Psoas muscle (tissue), 7 donors: ENCODE measurements at regions not wholly inside any gene's neighbourhood (a gene's known extent, or its start where the extent isn't known, plus 50 kb on each side); places are given as distances from the start of the nearest gene placed in this dataset.
"Not testable (repeated sequence)": the region's sequence is repeated elsewhere in the genome, so short reads cannot be mapped to it uniquely, and the experiment has no call there.

Experiments used
- ATAC-seq, 4 donors: fragments of 200-7000 bp; cut with Tn5 transposase; one replicate each; pipeline ENCODE4 v1.9.1; 2020; ENCODE audit warnings: moderate library complexity in 3 of 4, mild to moderate bottlenecking in 2 of 4
- DNase-seq, 2 donors: peaks; one replicate each; pipeline ENCODE4 v3.0.0-alpha.2; 2020
- H3K27ac ChIP-seq: fragments of 200-600 bp; one replicate; pipeline ENCODE4 v1.8.0; 2022
- H3K27me3 ChIP-seq, 3 donors: fragments of 200-600 bp in 1 of 3; one replicate each; pipeline versions ENCODE4 v1.6.1 to v1.8.0; 2013 to 2022; ENCODE audit warnings: low read length in 2 of 3, mild to moderate bottlenecking in 2 of 3, moderate library complexity in 1 of 3; ENCODE audit not compliant: insufficient read depth in 3 of 3
- H3K36me3 ChIP-seq, 2 donors: fragments of 200-600 bp in 1 of 2; one replicate each; pipeline versions ENCODE4 v1.6.1 to v1.8.0; 2013 to 2022; ENCODE audit warnings: low read depth in 1 of 2, mild to moderate bottlenecking in 1 of 2, moderate library complexity in 1 of 2; ENCODE audit not compliant: insufficient read depth in 1 of 2
- H3K4me1 ChIP-seq: fragments of 200-600 bp; one replicate; pipeline ENCODE4 v1.8.0; 2022
- H3K4me3 ChIP-seq: fragments of 200-600 bp; one replicate; pipeline ENCODE4 v1.8.0; 2022; ENCODE audit warnings: mild to moderate bottlenecking
- H3K9me3 ChIP-seq: fragments of 200-600 bp; one replicate; pipeline ENCODE4 v1.8.0; 2022
- WGBS, 3 donors: extraction: QIAGEN DNeasy Blood & Tissue Kit; methylation state at CpG; one replicate each; pipeline versions ENCODE4 v1.1.6 to v1.1.7; 2013; 5-methylcytosine and 5-hydroxymethylcytosine counted together
- intact Hi-C, 2 donors: fragments of 100-400 bp; cut with DNase I; formaldehyde crosslinking; loops; one replicate each; pipeline versions ENCODE4 v1.11.0 to v1.14.2; 2022
- TF ChIP-seq, protein P1 (sequence below): fragments of 200-600 bp; IDR thresholded peaks from one replicate; pipeline ENCODE4 v1.8.0; 2022; ENCODE audit warnings: antibody characterized with exemption
- donor health status: healthy with polysubstance abuse.
- donor health status: DM: no; HTN: no; CAD: no; lungs with moderate emphysema.
- donor health status: Bipolar disorder and iron deficiency.
- donor health status: healthy.
- donor health status: DM: yes; HTN: yes; CAD: no.
- donor health status: DM: no; HTN: no; CAD: no.
- donor health status: DM: yes; HTN: yes; CAD: no.

DNA sequence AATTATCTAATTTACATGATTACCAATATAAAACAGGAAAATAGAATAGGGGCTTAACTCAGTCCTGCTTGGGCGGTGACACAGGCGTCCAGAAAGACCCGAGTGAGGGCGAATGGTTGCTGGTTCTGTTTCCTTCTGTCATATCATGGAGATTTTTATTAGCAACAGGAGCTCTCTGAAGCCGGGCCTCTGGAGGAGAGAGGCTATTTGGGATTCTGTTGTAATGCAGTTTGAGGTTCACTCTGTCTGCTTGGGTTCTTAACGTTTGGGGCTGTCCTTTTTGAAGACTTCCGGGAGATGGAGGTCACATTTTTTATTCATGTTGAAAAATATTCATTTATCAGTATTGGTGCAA lies 115.7 kb upstream of the ZNF536 start:
- H3K27me3 ChIP-seq = peaks cover 0 to 41% (median 4%) of the 10 kb centered on the region in 3 donors
- no peaks in the 10 kb centered on the region for H3K36me3 ChIP-seq
- TF ChIP-seq, protein P1, sequence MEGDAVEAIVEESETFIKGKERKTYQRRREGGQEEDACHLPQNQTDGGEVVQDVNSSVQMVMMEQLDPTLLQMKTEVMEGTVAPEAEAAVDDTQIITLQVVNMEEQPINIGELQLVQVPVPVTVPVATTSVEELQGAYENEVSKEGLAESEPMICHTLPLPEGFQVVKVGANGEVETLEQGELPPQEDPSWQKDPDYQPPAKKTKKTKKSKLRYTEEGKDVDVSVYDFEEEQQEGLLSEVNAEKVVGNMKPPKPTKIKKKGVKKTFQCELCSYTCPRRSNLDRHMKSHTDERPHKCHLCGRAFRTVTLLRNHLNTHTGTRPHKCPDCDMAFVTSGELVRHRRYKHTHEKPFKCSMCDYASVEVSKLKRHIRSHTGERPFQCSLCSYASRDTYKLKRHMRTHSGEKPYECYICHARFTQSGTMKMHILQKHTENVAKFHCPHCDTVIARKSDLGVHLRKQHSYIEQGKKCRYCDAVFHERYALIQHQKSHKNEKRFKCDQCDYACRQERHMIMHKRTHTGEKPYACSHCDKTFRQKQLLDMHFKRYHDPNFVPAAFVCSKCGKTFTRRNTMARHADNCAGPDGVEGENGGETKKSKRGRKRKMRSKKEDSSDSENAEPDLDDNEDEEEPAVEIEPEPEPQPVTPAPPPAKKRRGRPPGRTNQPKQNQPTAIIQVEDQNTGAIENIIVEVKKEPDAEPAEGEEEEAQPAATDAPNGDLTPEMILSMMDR = no peak
- H3K4me3 ChIP-seq = no peak overlapping the region
- no peaks in the 10 kb centered on the region for H3K4me1 ChIP-seq
- 61 to 66% (median 63%) methylated on average over 7 of the region's 7 CpGs for WGBS, 3 donors
- no peak for ATAC-seq
- intact Hi-C loops = no loop called here
- DNase-seq = no peak
- H3K27ac ChIP-seq = no peak overlapping the region
- H3K9me3 ChIP-seq = no peaks in the 10 kb centered on the region

DNA sequence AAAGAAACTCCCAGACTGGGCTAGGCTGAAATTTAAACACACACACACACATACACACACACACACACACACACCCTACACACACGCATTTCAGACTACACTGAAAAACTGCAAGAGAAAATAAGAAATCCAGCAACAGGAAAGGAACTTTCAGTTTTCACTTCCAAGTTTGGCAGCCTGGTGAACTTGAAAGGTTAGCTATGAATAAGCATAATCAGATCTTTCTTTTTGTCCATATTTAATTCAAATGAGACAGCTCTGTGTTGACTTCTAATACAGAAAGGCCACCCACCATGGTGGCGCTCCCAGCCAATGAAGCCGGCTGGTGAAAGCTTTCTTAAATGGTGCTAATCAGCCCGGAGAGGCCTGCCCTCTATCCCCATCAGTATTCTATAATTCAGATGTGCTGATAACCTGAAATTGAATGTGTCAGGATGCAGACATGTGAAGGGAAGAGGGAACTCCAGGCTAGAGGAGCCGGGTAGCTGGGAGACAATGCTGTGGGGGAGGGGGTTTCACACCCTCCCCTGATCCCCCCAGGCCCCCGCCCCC lies 108.3 kb upstream of the ZNF536 start:
- Histone ChIP-seq H3K4me1 (no peaks in the 10 kb centered on the region), H3K27me3 (peaks cover 0 to 3% (median 2%) of the 10 kb centered on the region in 3 donors), H3K4me3 (no peak overlapping the region), H3K27ac (no peak overlapping the region), H3K36me3 (no peaks in the 10 kb centered on the region), H3K9me3 (no peaks in the 10 kb centered on the region)
- ATAC-seq (no peak), DNase-seq (no peak)
- TF ChIP-seq, protein P1 = no peak
- 42 to 59% (median 49%) methylated on average over 6 of the region's 6 CpGs for WGBS, 3 donors
- intact Hi-C loops = no loop called here

DNA sequence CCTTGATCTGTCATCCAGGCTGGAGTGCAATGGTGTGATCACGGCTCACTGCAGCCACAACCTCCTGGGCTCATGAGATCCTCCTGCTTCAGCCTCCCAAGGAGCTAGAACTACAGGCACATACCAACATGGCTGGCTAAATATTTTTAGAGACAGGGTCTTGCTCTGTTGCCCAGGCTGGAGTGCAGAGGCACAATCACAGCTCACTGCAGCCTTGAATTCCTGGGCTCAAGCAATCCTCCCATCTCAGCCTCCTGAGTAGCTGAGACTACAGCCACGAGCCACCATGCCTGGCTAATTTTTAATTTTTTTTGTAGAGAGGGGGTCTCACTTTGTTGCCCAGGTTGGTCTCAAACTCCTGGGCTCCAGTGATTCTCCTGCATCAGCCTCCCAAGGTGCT lies 106.3 kb upstream of the ZNF536 start:
- intact Hi-C loops = not testable (repeated sequence)
- WGBS, 3 donors = 84 to 86% (median 86%) methylated on average over 2 of the region's 2 CpGs

DNA sequence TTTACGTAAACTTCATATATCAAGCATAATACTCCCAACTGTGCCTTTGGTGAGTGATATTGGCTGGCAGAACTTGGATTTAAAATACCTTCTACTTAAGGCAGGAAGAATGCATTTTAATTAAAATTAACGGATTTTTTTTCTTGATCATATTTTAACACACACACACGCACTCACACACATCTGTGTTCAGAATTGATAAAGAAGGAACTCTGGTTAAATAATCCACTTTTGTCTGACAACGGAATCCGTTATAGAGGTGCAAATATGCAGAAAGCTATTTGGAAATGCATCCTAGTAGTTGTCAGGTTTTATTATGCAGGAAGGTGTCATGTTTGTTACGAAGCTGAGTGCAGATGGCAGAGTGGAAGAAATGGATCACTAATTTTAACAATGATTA lies 105.5 kb upstream of the ZNF536 start:
- 89 to 90% (median 89%) methylated on average over 6 of the region's 6 CpGs for WGBS, 3 donors
- no peak overlapping the region for H3K4me3 ChIP-seq
- peaks cover 0 to 6% (median 2%) of the 10 kb centered on the region in 3 donors for H3K27me3 ChIP-seq
- no peaks in the 10 kb centered on the region for H3K36me3 ChIP-seq
- H3K27ac ChIP-seq = no peak overlapping the region
- intact Hi-C loops = no loop called here
- H3K4me1 ChIP-seq = no peaks in the 10 kb centered on the region
- no peaks in the 10 kb centered on the region for H3K9me3 ChIP-seq
- ATAC-seq = no peak
- TF ChIP-seq, protein P1 = no peak
- DNase-seq = no peak

More for the DNA sequence above, 106.3 kb upstream of the ZNF536 start:
- DNase-seq, H3K9me3 ChIP-seq, H3K27ac ChIP-seq, H3K36me3 ChIP-seq, H3K4me1 ChIP-seq, ATAC-seq, H3K4me3 ChIP-seq, H3K27me3 ChIP-seq: not testable (repeated sequence)

DNA sequence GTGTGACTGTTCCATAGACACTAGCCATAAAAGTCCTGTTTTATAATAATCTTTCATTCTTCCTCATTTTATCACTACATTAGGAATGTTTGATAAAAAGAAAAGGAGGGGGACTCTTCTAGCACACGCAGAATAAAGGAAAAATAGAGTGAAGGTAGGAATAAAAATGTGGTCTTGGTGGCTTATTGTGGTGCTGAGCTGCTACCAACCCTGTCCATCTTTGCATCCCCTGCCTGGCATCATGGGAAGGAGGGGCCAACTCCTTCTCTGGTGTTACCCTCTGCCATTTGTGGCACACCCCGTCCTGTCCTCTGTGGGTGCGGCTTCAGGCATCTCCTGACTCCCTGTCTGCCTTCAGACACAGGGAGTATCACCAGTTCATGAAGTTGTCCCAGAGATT lies 104.9 kb upstream of the ZNF536 start:
- ATAC-seq = no peak
- 56 to 89% (median 70%) methylated on average over 3 of the region's 3 CpGs for WGBS, 3 donors
- no peak for DNase-seq
- Histone ChIP-seq H3K4me1 (no peaks in the 10 kb centered on the region), H3K9me3 (no peaks in the 10 kb centered on the region), H3K27me3 (peaks cover 0 to 6% (median 2%) of the 10 kb centered on the region in 3 donors), H3K4me3 (no peak overlapping the region), H3K27ac (no peak overlapping the region), H3K36me3 (no peaks in the 10 kb centered on the region)
- TF ChIP-seq, protein P1 = no peak
- intact Hi-C loops = no loop called here
